Heart right ventricle (tissue), 16 donors: ENCODE measurements at regions not wholly inside any gene's neighbourhood (a gene's known extent, or its start where the extent isn't known, plus 50 kb on each side); places are given as distances from the start of the nearest gene placed in this dataset.

Source experiments
- ATAC-seq, 8 donors: fragments of 200-7000 bp; cut with Tn5 transposase; one replicate each; pipeline ENCODE4 v1.9.1; 2020; ENCODE audit warnings: mild to moderate bottlenecking in 8 of 8, moderate library complexity in 8 of 8, moderate number of reproducible peaks in 1 of 8
- DNase-seq, 2 donors: peaks; one replicate each; pipeline ENCODE4 v3.0.0-alpha.2; 2020
- H3K27ac ChIP-seq, 10 donors: fragments of 200-600 bp; sonication (generic) in 2 of 10; one replicate each; pipeline versions ENCODE4 v1.5.0 to v1.8.0; 2020 to 2022; ENCODE audit warnings: mild to moderate bottlenecking in 3 of 10
- H3K27me3 ChIP-seq, 7 donors: fragments of 200-600 bp; one replicate each; pipeline ENCODE4 v1.8.0; 2021 to 2022; ENCODE audit warnings: mild to moderate bottlenecking in 2 of 7
- H3K36me3 ChIP-seq, 9 donors: fragments of 200-600 bp; sonication (generic) in 1 of 9; one replicate each; pipeline versions ENCODE4 v1.5.0 to v1.8.0; 2020 to 2022; ENCODE audit warnings: mild to moderate bottlenecking in 2 of 9
- H3K4me1 ChIP-seq, 9 donors: fragments of 200-600 bp; sonication (generic) in 1 of 9; one replicate each; pipeline versions ENCODE4 v1.5.0 to v1.8.0; 2020 to 2022; ENCODE audit warnings: mild to moderate bottlenecking in 4 of 9
- H3K4me3 ChIP-seq, 10 donors: fragments of 200-600 bp; sonication (generic) in 2 of 10; one replicate each; pipeline versions ENCODE4 v1.5.0 to v1.8.0; 2020 to 2022; ENCODE audit warnings: mild to moderate bottlenecking in 7 of 10, moderate library complexity in 2 of 10
- H3K9me3 ChIP-seq, 11 donors: fragments of 200-600 bp in 10 of 11; sonication (generic) in 2 of 11; one replicate each; pipeline versions ENCODE4 v1.5.0 to v1.8.0; 2013 to 2022; ENCODE audit warnings: mild to moderate bottlenecking in 2 of 11, control low read depth in 1 of 11, moderate library complexity in 1 of 11
- WGBS, 2 donors: extraction: QIAGEN DNeasy Blood & Tissue Kit; methylation state at CpG; one replicate each; pipeline ENCODE4 v1.1.7; 2013; ENCODE audit warnings: inconsistent platforms in 1 of 2; 5-methylcytosine and 5-hydroxymethylcytosine counted together
- intact Hi-C, 10 donors: fragments of 100-400 bp; cut with DNase I; formaldehyde crosslinking; loops; one replicate each; pipeline versions ENCODE4 v1.11.1 to v1.14.2; 2022
- TF ChIP-seq, protein P1 (sequence below), 9 donors: fragments of 200-600 bp; sonication (generic) in 2 of 9; IDR thresholded peaks; one replicate each; pipeline versions ENCODE4 v1.5.0 to v1.8.0; 2021 to 2022; ENCODE audit warnings: antibody characterized with exemption in 9 of 9, mild to moderate bottlenecking in 5 of 9, moderate library complexity in 1 of 9
- donor health status: Arrhythmogenic right ventricular cardiomyopathy.
- donor health status: ischemic (EF 13 %, LVEDD 7.1; RV severe dilation, severe dysfunction).
- donor health status: healthy with polysubstance abuse.
- donor health status: DM: no; HTN: yes; CAD: no.
- donor health status: DM: no; HTN: no; CAD: no.
- donor health status: ischemic (EF 25% LVEDD 6.9; RV normal size, moderate dysfunction).
- donor health status: ischemic (EF 25% LVEDD 5.7; RV mildly dilated, moderate dysfunction).
- donor health status: healthy.
- donor health status: DM: yes; HTN: yes; CAD: no.
- donor health status: Ischemic cardiomyopathy.
- donor health status: ischemic (EF 35%, LVEDD 5.7; RV mildly dilated, moderate dysfunction).
- donor health status: nonischemic (EF 11% LVEDD 7.7; RV severe dilation, severe dysfunction).
- donor health status: DM: yes; HTN: yes; CAD: no.
- donor health status: PGD.
- donor health status: ischemic (EF 29% LVEDD 5.4; RV normal size, mild dysfunction).
- donor health status: nonischemic (EF 23%, LVEDD 6.1; RV moderate dilation, normal function).

DNA sequence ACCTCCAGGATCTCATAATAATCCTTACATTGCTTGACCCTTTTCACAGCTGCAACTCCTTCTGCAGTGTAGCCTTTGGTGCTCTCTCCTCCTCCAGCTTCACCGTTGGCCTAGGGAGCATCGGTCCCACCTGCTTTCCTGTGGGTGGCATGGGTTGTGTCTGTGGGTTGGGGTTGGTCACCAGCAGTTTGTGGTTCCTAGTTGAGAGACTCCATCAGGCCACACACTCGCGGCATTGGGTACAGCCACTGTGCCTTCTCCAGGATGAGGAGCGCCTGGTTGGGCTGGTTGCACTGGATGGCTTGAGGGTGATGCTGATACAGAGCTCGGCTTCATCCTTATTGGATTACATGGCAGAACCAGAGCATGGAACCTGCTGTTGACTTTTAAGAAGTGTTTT, 69.4 kb upstream of the SPRED2 start:
- Histone ChIP-seq H3K27me3 (no peaks in the 10 kb centered on the region), H3K27ac (no peak overlapping the region), H3K4me3 (no peak overlapping the region), H3K9me3 (no peaks in the 10 kb centered on the region), H3K4me1 (peaks cover 0 to 6% (median 0%) of the 10 kb centered on the region in 9 donors), H3K36me3 (no peaks in the 10 kb centered on the region)
- DNase-seq (no peak), ATAC-seq (no peak)
- 95% methylated on average over 6 of the region's 6 CpGs for whole genome bisulfite sequencing, 2 donors
- TF ChIP-seq, protein P1, sequence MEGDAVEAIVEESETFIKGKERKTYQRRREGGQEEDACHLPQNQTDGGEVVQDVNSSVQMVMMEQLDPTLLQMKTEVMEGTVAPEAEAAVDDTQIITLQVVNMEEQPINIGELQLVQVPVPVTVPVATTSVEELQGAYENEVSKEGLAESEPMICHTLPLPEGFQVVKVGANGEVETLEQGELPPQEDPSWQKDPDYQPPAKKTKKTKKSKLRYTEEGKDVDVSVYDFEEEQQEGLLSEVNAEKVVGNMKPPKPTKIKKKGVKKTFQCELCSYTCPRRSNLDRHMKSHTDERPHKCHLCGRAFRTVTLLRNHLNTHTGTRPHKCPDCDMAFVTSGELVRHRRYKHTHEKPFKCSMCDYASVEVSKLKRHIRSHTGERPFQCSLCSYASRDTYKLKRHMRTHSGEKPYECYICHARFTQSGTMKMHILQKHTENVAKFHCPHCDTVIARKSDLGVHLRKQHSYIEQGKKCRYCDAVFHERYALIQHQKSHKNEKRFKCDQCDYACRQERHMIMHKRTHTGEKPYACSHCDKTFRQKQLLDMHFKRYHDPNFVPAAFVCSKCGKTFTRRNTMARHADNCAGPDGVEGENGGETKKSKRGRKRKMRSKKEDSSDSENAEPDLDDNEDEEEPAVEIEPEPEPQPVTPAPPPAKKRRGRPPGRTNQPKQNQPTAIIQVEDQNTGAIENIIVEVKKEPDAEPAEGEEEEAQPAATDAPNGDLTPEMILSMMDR (IDR thresholded peaks at IDR 0.05) = no peak
- intact Hi-C loops = no loop called here

DNA sequence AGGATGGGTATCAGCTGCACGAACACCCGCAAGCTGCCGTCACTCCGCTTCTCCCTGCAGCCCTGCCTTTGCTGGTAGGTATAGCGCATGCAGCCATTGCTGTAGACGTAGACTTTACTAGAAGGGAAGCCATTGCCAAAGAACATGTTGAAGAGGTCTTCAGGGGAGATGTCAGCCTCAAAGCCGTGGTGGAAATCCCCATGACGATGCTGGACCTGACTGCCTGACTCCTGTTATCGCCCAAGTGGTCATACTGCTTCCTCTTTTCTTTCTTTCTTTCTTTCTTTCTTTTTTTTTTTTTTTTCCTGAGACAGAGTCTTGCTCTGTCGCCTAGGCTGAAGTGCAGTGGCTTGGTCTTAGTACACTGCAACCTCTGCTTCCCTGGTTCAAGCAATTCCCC, 68.7 kb upstream of the SPRED2 start:
- ATAC-seq (no peak), DNase-seq (no peak)
- no peak overlapping the region for H3K27ac ChIP-seq
- intact Hi-C loops = no loop called here
- no peaks in the 10 kb centered on the region for H3K9me3 ChIP-seq
- H3K4me1 ChIP-seq = peaks cover 0 to 6% (median 0%) of the 10 kb centered on the region in 9 donors
- H3K4me3 ChIP-seq = no peak overlapping the region
- WGBS, 2 donors = 95 to 98% methylated on average over 10 of the region's 10 CpGs
- TF ChIP-seq, protein P1 (IDR thresholded peaks at IDR 0.05) = no peak
- no peaks in the 10 kb centered on the region for H3K27me3 ChIP-seq
- no peaks in the 10 kb centered on the region for H3K36me3 ChIP-seq

DNA sequence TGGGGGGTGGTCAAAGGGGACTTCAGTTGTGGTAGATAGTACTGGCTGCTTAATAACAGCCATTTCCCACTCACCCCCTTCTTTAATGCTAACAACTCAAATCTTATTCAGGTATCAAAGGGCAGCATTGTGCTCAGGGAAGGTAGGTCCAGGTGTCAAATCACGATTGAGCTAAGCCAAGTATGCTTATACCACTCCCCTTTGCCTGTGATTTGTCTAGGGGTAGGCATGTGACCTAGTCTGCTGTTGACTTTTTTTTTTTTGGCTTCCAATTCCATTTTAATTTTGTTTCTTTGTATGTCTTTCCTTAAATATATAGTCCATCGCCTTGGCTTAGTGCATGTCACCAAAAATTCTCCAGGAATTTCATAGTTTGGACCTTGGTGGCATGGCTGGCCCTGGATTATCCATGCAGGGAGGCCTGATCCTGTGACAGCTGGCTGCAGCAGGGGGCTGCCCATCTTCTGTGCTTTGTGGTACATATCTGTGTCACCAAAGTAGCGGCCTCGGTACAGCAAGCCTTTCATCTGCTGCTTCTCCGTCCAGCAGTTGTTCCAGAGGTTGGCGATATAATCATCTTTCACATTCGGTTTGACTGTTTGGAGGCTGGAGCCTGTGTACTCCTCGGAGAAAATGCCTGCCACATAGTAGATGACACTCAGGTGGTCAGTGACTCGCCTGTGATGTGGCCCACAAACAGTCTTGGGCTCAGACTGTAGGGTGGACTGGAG, 68.1 kb upstream of the SPRED2 start:
- intact Hi-C loops = no loop called here
- H3K9me3 ChIP-seq = no peaks in the 10 kb centered on the region
- no peak overlapping the region for H3K27ac ChIP-seq
- ATAC-seq = no peak
- TF ChIP-seq, protein P1 (IDR thresholded peaks at IDR 0.05) = no peak
- no peaks in the 10 kb centered on the region for H3K27me3 ChIP-seq
- no peaks in the 10 kb centered on the region for H3K36me3 ChIP-seq
- 92 to 93% methylated on average over 9 of the region's 9 CpGs for WGBS, 2 donors
- DNase-seq = no peak
- peaks cover 0 to 2% (median 0%) of the 10 kb centered on the region in 9 donors for H3K4me1 ChIP-seq
- H3K4me3 ChIP-seq = no peak overlapping the region

DNA sequence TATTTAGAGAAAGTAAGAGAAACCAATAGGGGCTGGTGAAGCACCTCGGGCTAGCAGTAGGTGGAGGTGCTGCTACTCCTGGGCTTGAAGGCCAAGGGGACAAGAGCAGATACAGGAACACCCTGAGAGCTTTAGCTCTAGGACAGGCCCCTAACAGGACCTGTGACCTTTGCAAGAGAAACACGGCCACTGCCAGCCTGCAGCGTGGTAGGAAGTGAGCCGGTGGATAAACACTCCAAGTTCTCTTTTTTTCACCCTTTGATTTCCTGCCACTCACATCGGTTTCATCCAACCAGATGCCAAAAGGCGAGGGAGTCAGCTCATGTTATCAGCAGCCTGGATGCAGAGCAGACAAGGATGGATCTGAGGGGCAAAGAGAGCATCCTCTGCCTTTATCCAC, 66.8 kb upstream of the SPRED2 start:
- no peaks in the 10 kb centered on the region for H3K4me1 ChIP-seq
- no peak overlapping the region for H3K27ac ChIP-seq
- no peak overlapping the region for H3K4me3 ChIP-seq
- H3K36me3 ChIP-seq = no peaks in the 10 kb centered on the region
- H3K27me3 ChIP-seq = no peaks in the 10 kb centered on the region
- ATAC-seq = no peak
- WGBS, 2 donors = 62 to 64% methylated on average over 6 of the region's 6 CpGs
- TF ChIP-seq, protein P1 (IDR thresholded peaks at IDR 0.05) = no peak
- DNase-seq = no peak
- H3K9me3 ChIP-seq = no peaks in the 10 kb centered on the region
- intact Hi-C loops = no loop called here
